DND-41 (cell line): ENCODE measurements at regions not wholly inside any gene's neighbourhood (a gene's known extent, or its start where the extent isn't known, plus 50 kb on each side); places are given as distances from the start of the nearest gene placed in this dataset.

ENCODE experiments used
- CTCF ChIP-seq: IDR thresholded peaks from 2 replicates; pipeline ENCODE4 v1.5.1; 2012; ENCODE audit warnings: borderline replicate concordance, low read length, moderate library complexity, mild to moderate bottlenecking; ENCODE audit not compliant: poor library complexity, severe bottlenecking; ENCODE audit errors: extremely low read depth
- EZH2 ChIP-seq: IDR thresholded peaks from 3 replicates; pipeline ENCODE4 v1.6.1; 2012; ENCODE audit warnings: borderline replicate concordance, low read depth, mild to moderate bottlenecking, moderate library complexity, low read length, inconsistent platforms; ENCODE audit not compliant: severe bottlenecking

- no peak for TF ChIP-seq EZH2
- no peak for TF ChIP-seq CTCF
These were observed 169.6 kb upstream of the SMIM23 start for GRCh38 chr5:171615705-171616640.
